Neural progenitor cell (in vitro differentiated cells): ENCODE measurements at regions not wholly inside any gene's neighbourhood (a gene's known extent, or its start where the extent isn't known, plus 50 kb on each side); places are given as distances from the start of the nearest gene placed in this dataset.

ENCODE experiments used
- CTCF ChIP-seq: fragments of 200-600 bp; sonication (generic); IDR thresholded peaks from 2 replicates; pipeline ENCODE4 v1.5.1; 2017; ENCODE audit warnings: antibody characterized with exemption, mild to moderate bottlenecking
- EZH2 ChIP-seq: fragments of 200-600 bp; sonication (generic); IDR thresholded peaks from 2 replicates; pipeline ENCODE4 v1.6.1; 2017; ENCODE audit warnings: antibody characterized with exemption, mild to moderate bottlenecking, moderate library complexity
- EZH2phosphoT487 ChIP-seq: fragments of 200-600 bp; sonication (generic); IDR thresholded peaks from 2 replicates; pipeline ENCODE4 v1.6.1; 2017; ENCODE audit warnings: antibody characterized with exemption

- TF ChIP-seq CTCF (no peak), EZH2phosphoT487 (no peak), EZH2 (no peak)
Measured at GRCh38 chr13:73781384-73781783, 352.8 kb downstream of the KLF12 start.
